ENCODE measurements at regions not wholly inside any gene's neighbourhood (a gene's known extent, or its start where the extent isn't known, plus 50 kb on each side); places are given as distances from the start of the nearest gene placed in this dataset.

GRCh38 chr3:14283813-14284438, 105.3 kb downstream of the LSM3 start:
- 70% methylated on average over 4 of the region's 4 CpGs for WGBS (ENCODE audit: low lambda C conversion rate, missing lambda C conversion rate)

GRCh38 chr3:14284694-14285547, 106.3 kb downstream of the LSM3 start:
- Histone ChIP-seq H3K4me2 (no peak overlapping the region), H3K9me3 (ENCODE audit: low read depth) (no peaks in the 10 kb centered on the region), H3K79me2 (no peaks in the 10 kb centered on the region), H3K9me2 (replicated peaks; ENCODE audit: insufficient read depth) (no peaks in the 10 kb centered on the region), H3K4me3 (no peak overlapping the region), H2AFZ (no peak overlapping the region), H3K27me3 (no peaks in the 10 kb centered on the region), H4K20me1 (ENCODE audit: insufficient read depth, poor library complexity, severe bottlenecking) (no peaks in the 10 kb centered on the region), H3K27ac (no peak overlapping the region), H3K36me3 (replicated peaks; ENCODE audit: insufficient read depth, low read depth) (no peaks in the 10 kb centered on the region), H3K4me1 (ENCODE audit: insufficient read depth) (peaks cover 22% of the 10 kb centered on the region)
- TF ChIP-seq EZH2 (IDR thresholded peaks at IDR 0.05; ENCODE audit: borderline replicate concordance) (no peak), CTCF (IDR thresholded peaks at IDR 0.05; ENCODE audit: poor library complexity) (no peak), EZH2phosphoT487 (IDR thresholded peaks at IDR 0.05; ENCODE audit: low read depth, severe bottlenecking, unreplicated experiment) (no peak)
- DNase-seq (ENCODE audit: low spot score), result no peak
- 84% methylated on average over 15 of the region's 15 CpGs for WGBS (ENCODE audit: low lambda C conversion rate, missing lambda C conversion rate)

More at GRCh38 chr3:14283813-14284438, 105.3 kb downstream of the LSM3 start:
- H3K27me3 ChIP-seq, result no peaks in the 10 kb centered on the region
- no peaks in the 10 kb centered on the region for H3K36me3 ChIP-seq (replicated peaks; ENCODE audit: insufficient read depth, low read depth)
- no peaks in the 10 kb centered on the region for H3K9me2 ChIP-seq (replicated peaks; ENCODE audit: insufficient read depth)
- no peaks in the 10 kb centered on the region for H3K9me3 ChIP-seq (ENCODE audit: low read depth)
- H2AFZ ChIP-seq, result no peak overlapping the region
- H3K4me2 ChIP-seq, result no peak overlapping the region
- DNase-seq (ENCODE audit: low spot score), result no peak
- H3K27ac ChIP-seq, result no peak overlapping the region
- peaks cover 14% of the 10 kb centered on the region for H3K4me1 ChIP-seq (ENCODE audit: insufficient read depth)
- no peak overlapping the region for H3K4me3 ChIP-seq
- no peaks in the 10 kb centered on the region for H4K20me1 ChIP-seq (ENCODE audit: insufficient read depth, poor library complexity, severe bottlenecking)
- H3K79me2 ChIP-seq, result no peaks in the 10 kb centered on the region
- TF ChIP-seq EZH2 (IDR thresholded peaks at IDR 0.05; ENCODE audit: borderline replicate concordance) (no peak), EZH2phosphoT487 (IDR thresholded peaks at IDR 0.05; ENCODE audit: low read depth, severe bottlenecking, unreplicated experiment) (no peak), CTCF (IDR thresholded peaks at IDR 0.05; ENCODE audit: poor library complexity) (no peak)

GRCh38 chr3:14285548-14285925, 106.9 kb downstream of the LSM3 start:
- Histone ChIP-seq H3K4me3 (no peak overlapping the region), H3K9me2 (replicated peaks; ENCODE audit: insufficient read depth) (no peaks in the 10 kb centered on the region), H4K20me1 (ENCODE audit: insufficient read depth, poor library complexity, severe bottlenecking) (no peaks in the 10 kb centered on the region), H3K27ac (no peak overlapping the region), H3K36me3 (replicated peaks; ENCODE audit: insufficient read depth, low read depth) (no peaks in the 10 kb centered on the region), H3K4me1 (ENCODE audit: insufficient read depth) (peaks cover 28% of the 10 kb centered on the region), H3K79me2 (no peaks in the 10 kb centered on the region), H3K4me2 (no peak overlapping the region), H3K27me3 (no peaks in the 10 kb centered on the region), H2AFZ (no peak overlapping the region), H3K9me3 (ENCODE audit: low read depth) (no peaks in the 10 kb centered on the region)
- no peak for DNase-seq (ENCODE audit: low spot score)
- 68% methylated on average over 4 of the region's 4 CpGs for WGBS (ENCODE audit: low lambda C conversion rate, missing lambda C conversion rate)
- no peak for TF ChIP-seq CTCF (IDR thresholded peaks at IDR 0.05; ENCODE audit: poor library complexity)
